Left ventricle myocardium superior (tissue), 1 donor: ENCODE measurements at regions not wholly inside any gene's neighbourhood (a gene's known extent, or its start where the extent isn't known, plus 50 kb on each side); places are given as distances from the start of the nearest gene placed in this dataset.

Source experiments
- ATAC-seq: fragments of 200-7000 bp; cut with Tn5 transposase; one replicate; pipeline ENCODE4 v1.9.1; 2020; ENCODE audit warnings: mild to moderate bottlenecking, moderate library complexity
- DNase-seq: peaks from one replicate; pipeline ENCODE4 v3.0.0-alpha.2; 2020
- intact Hi-C: fragments of 100-400 bp; cut with micrococcal nuclease; formaldehyde crosslinking; loops from one replicate; pipeline ENCODE4 v1.11.0; 2022
- donor health status: DM: no; HTN: yes; CAD: no; lungs with severe emphysema.

GRCh38 chr9:13992138-13993088 lies 321.5 kb downstream of the NFIB start:
- DNase-seq (no peak), ATAC-seq (no peak)
- intact Hi-C loops = no loop called here

- intact Hi-C loops = no loop called here
- no peak for DNase-seq
- no peak for ATAC-seq
Observed at GRCh38 chr9:13991395-13991794, 322.5 kb downstream of the NFIB start.

- ATAC-seq (no peak), DNase-seq (no peak)
- intact Hi-C loops = no loop called here
Observed at GRCh38 chr9:13990994-13991393, 322.9 kb downstream of the NFIB start.

- intact Hi-C loops = no loop called here
- ATAC-seq = no peak
- no peak for DNase-seq
Observed at GRCh38 chr9:13990331-13990730, 323.6 kb downstream of the NFIB start.

- ATAC-seq = no peak
- intact Hi-C loops = no loop called here
- no peak for DNase-seq
Observed at GRCh38 chr9:13988944-13989343, 325.0 kb downstream of the NFIB start.

DNA sequence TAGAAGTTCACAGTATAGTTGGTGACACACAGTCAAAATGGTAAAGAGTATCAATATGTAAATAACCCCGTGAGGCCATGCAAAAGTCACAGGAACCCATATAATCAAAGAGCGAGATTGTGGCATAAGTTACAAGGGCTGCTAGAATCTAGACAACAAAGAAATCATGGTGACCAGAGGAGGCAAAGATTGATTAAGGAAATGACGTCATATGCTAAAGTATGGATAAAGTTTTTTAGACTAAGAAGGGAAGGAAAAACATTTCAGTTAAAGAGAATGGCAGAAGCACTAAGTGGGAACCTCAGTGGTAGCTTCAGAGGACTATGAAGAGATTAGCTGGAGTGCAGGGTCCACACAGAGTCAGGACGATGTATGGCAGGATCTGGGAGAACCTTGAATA lies 330.3 kb downstream of the NFIB start:
- no peak for DNase-seq
- intact Hi-C loops = no loop called here

DNA sequence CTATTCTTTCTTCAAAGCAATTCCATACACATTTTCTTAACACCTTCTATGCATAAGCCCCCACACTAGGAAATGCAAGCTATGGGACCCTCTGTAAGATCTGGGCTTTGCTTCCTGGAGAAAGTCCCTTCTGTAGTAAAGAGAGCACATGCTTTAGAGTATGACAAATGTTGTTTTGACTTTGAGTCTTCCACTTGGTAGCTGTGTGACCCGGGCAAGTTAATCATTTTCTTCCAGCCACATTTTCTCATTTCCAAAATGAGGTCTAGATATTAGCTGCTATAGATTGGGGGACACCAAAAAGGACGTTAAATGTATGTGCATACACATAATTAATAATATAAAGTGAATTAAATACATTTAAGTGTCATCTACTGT lies 334.0 kb downstream of the NFIB start:
- intact Hi-C loops = no loop called here
- DNase-seq (no peak), ATAC-seq (no peak)

More for the DNA sequence above, 330.3 kb downstream of the NFIB start:
- no peak for ATAC-seq

GRCh38 chr9:13975611-13976290 lies 338.2 kb downstream of the NFIB start:
- ATAC-seq (no peak), DNase-seq (no peak)
- intact Hi-C loops = no loop called here

DNA sequence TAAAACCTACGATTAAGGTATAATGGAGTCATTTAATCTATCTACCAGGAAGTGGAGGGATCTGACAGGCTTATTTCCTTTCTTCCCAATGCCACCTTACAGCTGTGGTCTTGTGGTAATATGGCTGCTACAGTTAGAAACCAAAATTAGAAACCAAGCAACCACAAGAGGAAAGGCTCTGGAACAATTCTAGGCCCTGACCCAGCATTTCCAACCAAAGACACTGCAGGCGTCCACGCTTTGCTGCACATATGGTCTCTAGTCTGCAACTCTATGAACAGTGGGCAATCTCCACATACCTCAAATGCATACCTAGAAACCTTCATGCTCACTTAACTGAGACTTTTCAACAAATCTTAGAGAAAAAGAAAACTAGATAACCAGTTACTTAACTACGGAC lies 339.1 kb downstream of the NFIB start:
- DNase-seq (no peak), ATAC-seq (no peak)
- intact Hi-C loops = no loop called here

DNA sequence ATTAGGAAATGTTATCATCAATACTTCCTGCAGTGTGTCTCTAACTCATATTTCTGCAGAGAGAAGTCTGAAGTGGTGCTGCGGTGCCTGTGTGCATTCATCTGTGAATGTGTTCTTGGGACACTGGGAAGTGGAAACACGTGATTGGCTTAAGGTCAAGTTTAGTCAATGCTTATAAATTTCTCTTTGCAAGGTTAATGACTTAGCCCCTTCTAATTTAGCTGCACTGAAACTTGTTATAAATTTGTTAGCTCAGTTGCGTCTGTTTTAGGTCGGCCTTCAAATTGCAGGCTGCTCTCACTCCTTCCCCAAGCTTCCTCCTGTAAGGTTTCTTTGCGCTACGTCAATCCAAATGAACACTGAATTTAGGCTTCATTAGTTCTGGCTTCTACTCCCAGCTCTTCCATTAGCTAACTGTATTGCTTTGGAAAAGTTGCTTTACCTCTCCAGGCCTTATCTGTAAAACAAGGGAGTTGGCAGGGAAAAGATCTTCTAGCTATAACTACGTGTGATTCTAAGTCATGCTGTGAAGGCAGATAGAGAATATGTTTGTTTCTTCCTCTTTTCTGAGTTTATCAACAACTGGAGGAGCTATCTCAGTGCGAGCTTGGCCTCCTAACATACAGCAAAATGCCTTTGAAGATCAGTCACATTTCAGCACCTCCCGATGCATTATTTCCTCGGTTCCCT lies 341.8 kb downstream of the NFIB start:
- intact Hi-C loops = no loop called here
- ATAC-seq (peak; percentile 50), DNase-seq (no peak)

DNA sequence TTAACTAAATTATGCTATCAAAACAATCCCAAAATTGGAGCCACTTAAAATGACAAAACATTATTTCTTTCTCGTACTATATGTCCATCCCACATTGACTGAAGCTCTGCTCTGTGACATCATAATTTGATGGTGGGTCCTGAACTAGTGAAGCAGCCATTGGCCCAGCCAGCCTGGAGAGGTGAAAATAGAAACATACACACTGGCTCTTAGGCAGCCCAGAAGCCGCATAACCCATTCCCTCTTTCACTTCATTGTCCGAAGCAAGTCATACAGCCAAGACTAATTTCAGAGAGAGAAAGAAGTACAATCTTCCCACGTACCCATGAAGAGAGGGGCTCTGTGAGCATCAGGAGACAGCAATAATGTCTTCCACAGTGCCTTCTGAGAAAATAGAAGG lies 342.5 kb downstream of the NFIB start:
- intact Hi-C loops = no loop called here
- ATAC-seq = peak; percentile 51

GRCh38 chr9:13970426-13970825 lies 343.5 kb downstream of the NFIB start:
- DNase-seq (no peak), ATAC-seq (peak; percentile 65)
- intact Hi-C loops = no loop called here

More for the DNA sequence above, 342.5 kb downstream of the NFIB start:
- no peak for DNase-seq

GRCh38 chr9:13970018-13970417 lies 343.9 kb downstream of the NFIB start:
- DNase-seq = no peak
- ATAC-seq = peak; percentile 35
- intact Hi-C loops = no loop called here

GRCh38 chr9:13967438-13967837 lies 346.5 kb downstream of the NFIB start:
- DNase-seq = no peak
- intact Hi-C loops = no loop called here
- no peak for ATAC-seq

GRCh38 chr9:13967011-13967410 lies 346.9 kb downstream of the NFIB start:
- no peak for ATAC-seq
- DNase-seq = no peak
- intact Hi-C loops = no loop called here

DNA sequence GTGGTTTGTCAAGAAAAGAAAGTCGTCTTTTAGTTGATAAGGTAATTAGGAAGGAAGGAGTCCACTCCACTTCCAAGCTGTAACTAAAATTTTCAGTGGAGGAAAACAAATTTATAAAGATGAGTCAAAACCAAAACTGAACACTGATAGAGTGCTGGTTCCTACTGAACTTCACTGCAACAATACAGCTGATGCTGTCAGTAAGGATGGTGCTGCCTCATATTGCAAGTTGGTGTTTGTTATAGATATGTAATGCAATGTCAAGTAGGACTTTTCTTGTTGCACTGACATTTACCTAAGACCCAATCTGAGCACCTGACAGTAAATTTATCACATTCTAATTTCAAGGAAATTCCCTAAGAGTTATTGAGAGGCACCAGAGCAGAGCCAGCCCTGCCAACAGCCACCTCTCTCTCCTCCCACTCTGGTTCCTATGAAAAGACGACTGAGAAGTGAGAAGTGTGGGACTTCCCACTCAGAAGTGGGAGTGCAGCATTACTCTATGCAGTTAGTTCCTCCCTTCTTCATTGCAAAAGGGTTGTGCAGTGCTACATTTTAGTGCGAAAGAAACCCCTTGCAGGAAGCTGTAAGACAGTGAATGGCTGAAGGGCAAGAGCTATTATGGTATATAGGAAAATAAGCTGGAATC lies 350.8 kb downstream of the NFIB start:
- intact Hi-C loops = no loop called here

DNA sequence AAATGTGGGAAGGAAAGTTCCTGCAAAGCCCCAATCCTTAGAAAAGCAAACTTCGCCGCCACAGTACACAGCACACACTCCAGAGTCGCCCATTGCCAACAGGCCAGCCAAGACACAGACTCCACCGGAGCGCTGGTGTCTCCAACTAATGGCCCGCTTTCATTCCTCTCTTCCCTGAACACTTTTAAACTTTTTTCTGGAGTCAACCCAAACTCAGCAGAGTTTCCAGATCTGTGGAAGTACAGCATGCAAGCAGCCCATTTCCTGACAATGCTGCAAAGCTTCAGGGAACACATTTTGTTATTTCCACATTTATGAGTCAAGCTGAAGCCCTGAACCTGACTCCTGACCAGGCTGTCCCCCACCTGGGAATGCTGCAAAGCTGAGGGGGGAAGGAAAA lies 351.9 kb downstream of the NFIB start:
- intact Hi-C loops = no loop called here
- DNase-seq (peak; percentile 39), ATAC-seq (peak; percentile 69)

More for the DNA sequence above, 350.8 kb downstream of the NFIB start:
- no peak for DNase-seq
- ATAC-seq = no peak

DNA sequence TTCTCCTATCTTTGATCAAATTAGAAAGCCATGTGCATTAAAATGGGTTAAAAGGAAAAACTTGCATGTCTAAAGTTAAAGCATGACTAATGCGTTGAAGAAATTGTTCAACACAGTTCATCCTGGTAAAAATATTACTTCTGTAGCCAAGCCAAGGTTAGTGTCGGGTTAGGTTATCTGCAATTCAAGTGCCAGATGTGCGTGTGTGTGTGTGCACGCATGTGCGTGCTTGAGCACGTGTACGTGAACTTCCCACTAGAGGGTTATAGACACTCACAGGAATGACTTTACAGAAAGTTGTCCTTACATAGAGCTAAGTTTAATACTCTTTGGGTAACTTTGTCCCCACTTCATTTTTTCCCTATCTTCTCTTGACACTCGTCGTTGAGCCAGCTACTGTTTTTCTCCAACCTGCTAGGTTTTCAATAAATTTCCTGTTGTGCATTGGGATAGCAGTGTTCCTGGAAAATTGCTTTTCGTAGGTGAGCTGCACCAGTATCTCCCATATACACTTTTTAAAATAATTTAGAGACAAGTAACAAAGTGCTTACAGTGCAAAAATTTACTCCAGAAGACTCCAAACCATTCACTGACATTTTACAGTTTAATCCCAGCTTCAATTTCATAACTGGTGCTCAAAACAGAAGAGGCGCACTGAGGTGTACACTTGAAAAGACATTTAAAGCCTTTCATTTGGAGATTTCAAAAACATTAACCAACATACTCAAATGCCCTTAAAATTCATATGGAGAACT lies 353.8 kb downstream of the NFIB start:
- DNase-seq (no peak), ATAC-seq (peak; percentile 44)
- intact Hi-C loops = no loop called here

DNA sequence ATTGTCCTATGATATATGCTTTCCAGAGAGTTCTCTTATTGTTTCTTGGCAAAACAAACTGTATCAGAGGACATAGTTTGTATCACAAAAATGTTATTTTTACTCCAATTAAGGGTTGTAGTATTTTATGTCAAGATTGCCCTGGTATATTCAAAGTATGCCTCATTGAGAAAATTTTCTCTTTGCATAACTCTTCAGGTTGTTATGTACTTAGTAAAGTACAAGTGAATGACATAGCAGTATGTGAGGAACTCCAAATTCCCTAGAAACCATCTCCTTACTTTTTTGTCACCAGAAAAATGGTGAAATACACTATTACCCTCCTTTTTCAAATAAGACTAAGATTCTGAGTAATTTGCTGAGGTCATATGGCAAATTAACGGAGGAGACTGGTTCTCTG lies 355.3 kb downstream of the NFIB start:
- no peak for ATAC-seq
- no peak for DNase-seq
- intact Hi-C loops = no loop called here
